ENCODE measurements at regions not wholly inside any gene's neighbourhood (a gene's known extent, or its start where the extent isn't known, plus 50 kb on each side); places are given as distances from the start of the nearest gene placed in this dataset.
A peak's percentile ranks its signal among the peaks of the same experiment; 100 is the strongest.

DNA sequence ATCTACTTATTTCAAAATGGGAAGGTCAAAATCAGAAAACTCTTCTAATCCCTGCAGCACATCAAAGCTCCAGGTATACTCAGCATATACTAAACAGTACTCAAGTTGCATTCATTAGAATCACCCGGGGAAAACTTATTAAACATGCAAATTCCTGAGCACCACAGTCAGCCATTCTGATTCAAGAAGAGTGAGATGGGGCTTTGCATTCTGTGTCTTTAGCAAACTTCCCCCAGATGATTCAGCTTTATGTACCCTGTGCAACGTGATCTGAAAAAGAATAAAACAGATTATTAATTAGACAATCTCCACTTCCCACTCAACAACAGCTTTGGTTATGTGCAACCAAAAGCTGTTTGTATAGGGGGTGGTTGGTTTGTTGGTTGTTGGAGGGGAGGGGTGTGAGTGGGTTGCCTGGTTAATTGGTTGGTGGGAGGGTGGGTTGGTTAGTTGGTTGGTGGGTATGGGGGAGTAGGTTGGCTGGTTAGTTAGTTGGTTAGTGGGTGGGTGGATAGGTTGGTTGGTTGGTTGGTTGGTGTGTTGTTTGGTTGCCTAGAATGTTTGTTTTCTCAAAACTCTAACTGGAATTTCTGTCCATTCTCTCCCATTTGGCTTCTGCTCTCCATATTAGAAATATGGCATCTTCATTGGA is 112.5 kb upstream of the AGAP1 start:
- WGBS, 2 experiments (ENCODE audit: extremely low coverage in 1 of 2, insufficient coverage in 1 of 2, insufficient read length in 1 of 2, insufficient replicate concordance in 2 of 2, low coverage in 1 of 2, low lambda C conversion rate in 2 of 2, missing lambda C conversion rate in 1 of 2), result 84% methylated on average over 2 of the region's 2 CpGs; no CpG with 5 or more reads in 1 of the 2 experiments
- Histone ChIP-seq H3K4ac (replicated peaks; ENCODE audit: insufficient read length, low read depth, low read length) (peak overlapping the region; percentile 69), H4K91ac (replicated peaks; ENCODE audit: insufficient read length, low read length) (no peak overlapping the region), H3K27me3 (replicated peaks in 1 of 4; ENCODE audit: control insufficient read depth in 3 of 4, extremely low read depth in 1 of 4, insufficient read depth in 3 of 4, low read length in 3 of 4) (no peaks in the 10 kb centered on the region), H2BK15ac (ENCODE audit: low read length) (no peak overlapping the region), H3K4me3 (ENCODE audit: extremely low read depth in 1 of 4, insufficient read depth in 2 of 4, low read depth in 3 of 4, low read length in 4 of 4) (no peak overlapping the region), H3K56ac (replicated peaks; ENCODE audit: insufficient read length, low read depth, low read length) (peak overlapping the region; percentile 47), H3K18ac (ENCODE audit: extremely low read depth, low read length) (no peak overlapping the region), H3K23ac (ENCODE audit: insufficient read length) (no peak overlapping the region), H3K4me1 (replicated peaks in 1 of 4; ENCODE audit: control insufficient read depth in 3 of 4, insufficient read depth in 4 of 4, low read length in 3 of 4) (peaks cover 0 to 12% (median 6%) of the 10 kb centered on the region in 4 experiments; a peak in 5 of 7 replicates), H2AK5ac (ENCODE audit: low read depth, low read length) (no peak overlapping the region), H2BK12ac (ENCODE audit: low read depth, low read length) (no peak overlapping the region), H2BK5ac (ENCODE audit: low read depth, low read length) (no peak overlapping the region), H3K9ac (replicated peaks in 1 of 4; ENCODE audit: extremely low read depth in 1 of 4, low read depth in 3 of 4, low read length in 3 of 4) (no peak overlapping the region), H3K23me2 (ENCODE audit: low read depth, low read length) (peaks cover 3% of the 10 kb centered on the region; the same call in 1 of the 2 replicates), H3K27ac (ENCODE audit: low read depth, low read length) (no peak overlapping the region), H2AFZ (ENCODE audit: low read length) (no peak overlapping the region), H4K8ac (ENCODE audit: extremely low read depth, insufficient read depth, low read length) (no peak overlapping the region), H3K36me3 (ENCODE audit: control insufficient read depth in 2 of 4, insufficient read depth in 4 of 4, low read length in 3 of 4) (no peaks in the 10 kb centered on the region), H4K5ac (ENCODE audit: insufficient read length, low read depth, low read length) (no peak overlapping the region), H3K79me2 (ENCODE audit: control insufficient read depth in 1 of 2, insufficient read depth in 2 of 2, low read length in 2 of 2) (no peaks in the 10 kb centered on the region), H3K4me2 (ENCODE audit: insufficient read depth in 1 of 2, low read depth in 2 of 2, low read length in 2 of 2) (no peak overlapping the region), H4K20me1 (replicated peaks in 1 of 2; ENCODE audit: control insufficient read depth in 1 of 2, insufficient read depth in 2 of 2, low read length in 2 of 2) (no peaks in the 10 kb centered on the region), H3K9me3 (ENCODE audit: insufficient read depth in 2 of 2, low read depth in 1 of 2, low read length in 1 of 2) (no peaks in the 10 kb centered on the region), H2BK120ac (replicated peaks; ENCODE audit: low read depth, low read length) (no peak overlapping the region), H3K14ac (ENCODE audit: insufficient read length) (no peak overlapping the region), H2BK20ac (ENCODE audit: low read length) (no peak overlapping the region), H3K79me1 (ENCODE audit: low read depth, low read length) (no peaks in the 10 kb centered on the region)
- POLR2A ChIA-PET (ENCODE audit: partially characterized antibody), result interaction anchor here (1.2 kb wide), 1 partner anchor 11 kb away, joined by 3 read pairs; no protein-coding TSS in a partner anchor
- FAIRE-seq, result no peak
- no peak for DNase-seq (ENCODE audit: low read depth in 1 of 2, low spot score in 2 of 2)
- CTCF ChIA-PET (ENCODE audit: partially characterized antibody), result interaction anchor here (0.6 kb wide), 2 partner anchors 213 to 1061 kb away, joined by 3 to 4 read pairs; no protein-coding TSS in a partner anchor
- no peak for TF ChIP-seq SP4 (IDR thresholded peaks at IDR 0.05; ENCODE audit: low read length)
- TF ChIP-seq, protein P1, sequence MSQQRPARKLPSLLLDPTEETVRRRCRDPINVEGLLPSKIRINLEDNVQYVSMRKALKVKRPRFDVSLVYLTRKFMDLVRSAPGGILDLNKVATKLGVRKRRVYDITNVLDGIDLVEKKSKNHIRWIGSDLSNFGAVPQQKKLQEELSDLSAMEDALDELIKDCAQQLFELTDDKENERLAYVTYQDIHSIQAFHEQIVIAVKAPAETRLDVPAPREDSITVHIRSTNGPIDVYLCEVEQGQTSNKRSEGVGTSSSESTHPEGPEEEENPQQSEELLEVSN (IDR thresholded peaks at IDR 0.05), result no peak
- no peak for TF ChIP-seq KDM4A (IDR thresholded peaks at IDR 0.05; ENCODE audit: low read depth, low read length, severe bottlenecking)
- TF ChIP-seq GABPA (IDR thresholded peaks at IDR 0.05; ENCODE audit: borderline replicate concordance, insufficient read depth, low read length), result no peak
- no peak for TF ChIP-seq RFX5 (IDR thresholded peaks at IDR 0.05; ENCODE audit: borderline replicate concordance, low read depth, low read length)
- no peak for TF ChIP-seq CTBP2 (IDR thresholded peaks at IDR 0.05; ENCODE audit: borderline replicate concordance, insufficient read depth, insufficient read length, low read length)
- TF ChIP-seq ASH2L (IDR thresholded peaks at IDR 0.05; ENCODE audit: low read length), result no peak
- no peak for TF ChIP-seq RAD21 (IDR thresholded peaks at IDR 0.05 in 1 of 2, conservative IDR thresholded peaks at IDR 0.05 in 1 of 2; ENCODE audit: low read depth in 2 of 2, low read length in 2 of 2)
- TF ChIP-seq TAF7 (optimal IDR thresholded peaks at IDR 0.05; ENCODE audit: borderline replicate concordance, low read depth, low read length), result no peak
- no peak for TF ChIP-seq SIRT6 (IDR thresholded peaks at IDR 0.05; ENCODE audit: low read length)
- no peak for TF ChIP-seq CBX5 (IDR thresholded peaks at IDR 0.05; ENCODE audit: low read depth, low read length)
- no peak for TF ChIP-seq TEAD4 (IDR thresholded peaks at IDR 0.05; ENCODE audit: low read depth, low read length)
- no peak for TF ChIP-seq ZNF274 (IDR thresholded peaks at IDR 0.05; ENCODE audit: borderline replicate concordance, extremely low read depth, low read length)
